GM23338 (cell line): ENCODE measurements at regions not wholly inside any gene's neighbourhood (a gene's known extent, or its start where the extent isn't known, plus 50 kb on each side); places are given as distances from the start of the nearest gene placed in this dataset.

Source experiments
- ATAC-seq: fragments of 200-7000 bp; cut with Tn5 transposase; 3 replicates; pipeline ENCODE4 v1.9.1; 2020
- DNase-seq: peaks from one replicate; pipeline ENCODE4 v3.0.0-alpha.2; 2015; ENCODE audit warnings: low spot score
- H2AFZ ChIP-seq: fragments of 200-600 bp; sonication (generic); 2 replicates; pipeline ENCODE4 v1.8.0; 2016; ENCODE audit warnings: antibody characterized with exemption, mild to moderate bottlenecking, moderate library complexity
- H3F3A ChIP-seq: fragments of 200-600 bp; sonication (generic); replicated peaks from 2 replicates; pipeline ENCODE4 v1.8.0; 2017; ENCODE audit warnings: antibody characterized with exemption, mixed run types, low read depth
- H3K27ac ChIP-seq: fragments of 200-600 bp; sonication (generic); 2 replicates; pipeline ENCODE4 v1.6.1; 2016; ENCODE audit warnings: low read depth
- H3K27me3 ChIP-seq: fragments of 200-600 bp; sonication (generic); 2 replicates; pipeline ENCODE4 v1.8.0; 2016; ENCODE audit warnings: mild to moderate bottlenecking, mixed run types, moderate library complexity; ENCODE audit not compliant: insufficient read depth
- H3K36me3 ChIP-seq: fragments of 200-600 bp; sonication (generic); 2 replicates; pipeline ENCODE4 v1.8.0; 2016; ENCODE audit warnings: mild to moderate bottlenecking; ENCODE audit not compliant: insufficient read depth
- H3K4me1 ChIP-seq: fragments of 200-600 bp; sonication (generic); 2 replicates; pipeline ENCODE4 v1.8.0; 2016; ENCODE audit warnings: mild to moderate bottlenecking, moderate library complexity; ENCODE audit not compliant: insufficient read depth
- H3K4me2 ChIP-seq: fragments of 200-600 bp; sonication (generic); 2 replicates; pipeline ENCODE4 v1.7.1; 2017; ENCODE audit warnings: mixed run types
- H3K4me3 ChIP-seq: fragments of 200-600 bp; sonication (generic); 2 replicates; pipeline ENCODE4 v1.6.1; 2016; ENCODE audit warnings: mixed run types
- H3K79me2 ChIP-seq: fragments of 200-600 bp; sonication (generic); replicated peaks from 2 replicates; pipeline ENCODE4 v1.8.0; 2017; ENCODE audit warnings: mild to moderate bottlenecking; ENCODE audit not compliant: insufficient read depth
- H3K9me2 ChIP-seq: fragments of 200-600 bp; sonication (generic); 2 replicates; pipeline ENCODE4 v1.8.0; 2017; ENCODE audit not compliant: insufficient read depth
- H4K20me1 ChIP-seq: fragments of 200-600 bp; sonication (generic); replicated peaks from 2 replicates; pipeline ENCODE4 v1.8.0; 2017; ENCODE audit warnings: mild to moderate bottlenecking; ENCODE audit not compliant: insufficient read depth
- H3K27ac Mint-ChIP-seq: 2 replicates; pipeline ENCODE4 v1.8.0; 2020; ENCODE audit warnings: inconsistent platforms, mild to moderate bottlenecking, moderate library complexity, mixed read lengths
- H3K27me3 Mint-ChIP-seq: 3 replicates; pipeline ENCODE4 v1.8.0; 2022; ENCODE audit warnings: low read depth, mild to moderate bottlenecking, moderate library complexity, mixed read lengths, inconsistent platforms; ENCODE audit not compliant: insufficient read depth, poor library complexity
- H3K36me3 Mint-ChIP-seq: 3 replicates; pipeline ENCODE4 v1.8.0; 2021; ENCODE audit warnings: low read depth, mild to moderate bottlenecking, inconsistent platforms, moderate library complexity, mixed read lengths
- H3K4me1 Mint-ChIP-seq: 3 replicates; pipeline ENCODE4 v1.8.0; 2020; ENCODE audit warnings: mild to moderate bottlenecking, inconsistent platforms, mixed read lengths
- H3K4me3 Mint-ChIP-seq: 3 replicates; pipeline ENCODE4 v1.8.0; 2021; ENCODE audit warnings: moderate library complexity, mild to moderate bottlenecking, inconsistent platforms, mixed read lengths
- H3K9me3 Mint-ChIP-seq: 3 replicates; pipeline ENCODE4 v1.8.0; 2020; ENCODE audit warnings: moderate library complexity, mild to moderate bottlenecking, inconsistent platforms, mixed read lengths
- CREB1 ChIP-seq: fragments of 250-450 bp; sonication (Bioruptor Pico); IDR thresholded peaks from 2 replicates; pipeline ENCODE4 v1.5.0; 2020; ENCODE audit warnings: low read depth, mild to moderate bottlenecking, moderate library complexity
- ETS1 ChIP-seq: IDR thresholded peaks from 2 replicates; pipeline ENCODE4 v1.6.1; 2016; ENCODE audit warnings: antibody characterized with exemption
- EZH2 ChIP-seq: fragments of 200-600 bp; sonication (generic); IDR thresholded peaks from one replicate; pipeline ENCODE4 v1.8.0; 2017; ENCODE audit warnings: antibody characterized with exemption, mild to moderate bottlenecking, low read depth; ENCODE audit not compliant: unreplicated experiment
- EZH2phosphoT487 ChIP-seq: fragments of 200-600 bp; sonication (generic); IDR thresholded peaks from one replicate; pipeline ENCODE4 v1.8.1; 2018; ENCODE audit warnings: antibody characterized with exemption; ENCODE audit not compliant: unreplicated experiment
- JUNB ChIP-seq: IDR thresholded peaks from one replicate; pipeline ENCODE4 v1.6.1; 2016; ENCODE audit warnings: antibody characterized with exemption; ENCODE audit not compliant: unreplicated experiment
- NANOG ChIP-seq: IDR thresholded peaks from 2 replicates; pipeline ENCODE4 v1.6.1; 2016; ENCODE audit warnings: antibody characterized with exemption, borderline replicate concordance
- POLR2AphosphoS5 ChIP-seq: IDR thresholded peaks from 2 replicates; pipeline ENCODE4 v1.6.1; 2016; ENCODE audit warnings: antibody characterized with exemption, low read depth
- REST ChIP-seq: IDR thresholded peaks from one replicate; pipeline ENCODE4 v1.6.1; 2018; ENCODE audit warnings: antibody characterized with exemption; ENCODE audit not compliant: unreplicated experiment
- STAT1 ChIP-seq: IDR thresholded peaks from one replicate; pipeline ENCODE4 v1.6.1; 2016; ENCODE audit warnings: antibody characterized with exemption; ENCODE audit not compliant: unreplicated experiment
- ZNF114 ChIP-seq: fragments of 250-450 bp; sonication (Bioruptor Pico); IDR thresholded peaks from 2 replicates; pipeline ENCODE4 v1.5.0; 2020; ENCODE audit warnings: mild to moderate bottlenecking, moderate library complexity
- ZNF331 ChIP-seq: fragments of 250-450 bp; sonication (Bioruptor Pico); IDR thresholded peaks from 2 replicates; pipeline ENCODE4 v1.5.0; 2020; ENCODE audit warnings: low read depth, mild to moderate bottlenecking, moderate library complexity

DNA sequence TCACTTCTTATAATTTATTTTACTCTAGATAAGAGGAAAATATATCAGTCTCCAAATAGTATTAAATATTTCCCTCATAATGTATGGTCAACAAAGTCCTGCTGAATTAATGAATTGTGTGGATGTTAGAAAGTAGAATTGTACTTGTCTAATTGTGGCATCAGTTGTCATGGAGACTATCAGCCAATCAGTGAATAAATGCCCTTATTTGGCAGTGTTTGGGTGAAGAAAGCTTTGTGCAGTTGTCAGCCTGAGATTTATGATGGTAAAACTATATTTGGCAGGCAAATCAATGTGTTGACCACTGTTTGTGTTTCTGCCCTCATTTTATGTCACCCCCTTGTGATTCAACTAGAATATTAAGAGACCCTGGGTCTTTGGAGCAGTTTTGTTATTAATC, 293.6 kb upstream of the MDFIC2 start (continued):
- TF ChIP-seq EZH2: no peak
- no peak for TF ChIP-seq CREB1
- no peak for TF ChIP-seq ZNF331 (CRISPR knock-in tag)

GRCh38 chr3:70603103-70603502, 290.7 kb upstream of the MDFIC2 start:
- H4K20me1 ChIP-seq: no peaks in the 10 kb centered on the region
- no peak overlapping the region for H2AFZ ChIP-seq
- Mint-ChIP-seq H3K27me3 (no peaks in the 10 kb centered on the region), H3K4me3 (no peak overlapping the region), H3K27ac (no peak overlapping the region), H3K36me3 (no peaks in the 10 kb centered on the region), H3K4me1 (no peaks in the 10 kb centered on the region), H3K9me3 (no peaks in the 10 kb centered on the region)
- no peaks in the 10 kb centered on the region for H3K36me3 ChIP-seq
- ATAC-seq (no peak), DNase-seq (no peak)
- H3K4me3 ChIP-seq: no peak overlapping the region
- no peaks in the 10 kb centered on the region for H3K9me2 ChIP-seq
- H3K4me1 ChIP-seq: no peaks in the 10 kb centered on the region
- no peaks in the 10 kb centered on the region for H3K79me2 ChIP-seq
- TF ChIP-seq POLR2AphosphoS5 (no peak), STAT1 (no peak), CREB1 (no peak), ZNF114 (CRISPR knock-in tag) (no peak), EZH2phosphoT487 (no peak), ZNF331 (CRISPR knock-in tag) (no peak), REST (no peak), NANOG (no peak), JUNB (no peak)
- H3K27me3 ChIP-seq: no peaks in the 10 kb centered on the region
- no peak overlapping the region for H3K27ac ChIP-seq
- no peak overlapping the region for H3K4me2 ChIP-seq
- H3F3A ChIP-seq: no peaks in the 10 kb centered on the region

GRCh38 chr3:70597312-70597711, 284.9 kb upstream of the MDFIC2 start:
- no peak overlapping the region for H3K4me3 Mint-ChIP-seq
- no peak for DNase-seq
- H3K4me1 ChIP-seq: no peaks in the 10 kb centered on the region
- H3K4me3 ChIP-seq: no peak overlapping the region
- H3K36me3 Mint-ChIP-seq: no peaks in the 10 kb centered on the region
- no peaks in the 10 kb centered on the region for H3K36me3 ChIP-seq
- H3K79me2 ChIP-seq: no peaks in the 10 kb centered on the region
- no peak overlapping the region for H2AFZ ChIP-seq
- H4K20me1 ChIP-seq: no peaks in the 10 kb centered on the region
- no peaks in the 10 kb centered on the region for H3F3A ChIP-seq
- H3K9me2 ChIP-seq: 0 out of 2 replicates have a peak, but pooled peaks cover 3% of the 10 kb centered on the region
- peaks cover 6% of the 10 kb centered on the region; the same call in 2 of the 3 replicates for H3K4me1 Mint-ChIP-seq
- no peak overlapping the region for H3K27ac ChIP-seq
- H3K4me2 ChIP-seq: no peak overlapping the region
- H3K27ac Mint-ChIP-seq: no peak overlapping the region
- ATAC-seq: no peak
- no peaks in the 10 kb centered on the region for H3K9me3 Mint-ChIP-seq
- no peak for TF ChIP-seq NANOG
- TF ChIP-seq ETS1: no peak
- H3K27me3 ChIP-seq: no peaks in the 10 kb centered on the region
- no peaks in the 10 kb centered on the region for H3K27me3 Mint-ChIP-seq
